Prostate gland (tissue), 2 donors: ENCODE measurements at regions not wholly inside any gene's neighbourhood (a gene's known extent, or its start where the extent isn't known, plus 50 kb on each side); places are given as distances from the start of the nearest gene placed in this dataset.

ENCODE experiments used
- DNase-seq: peaks from one replicate; pipeline ENCODE4 v3.0.0-alpha.2; 2019; ENCODE audit warnings: low spot score
- H3K27ac ChIP-seq, 2 donors: fragments of 200-600 bp; sonication (generic); 2 replicates each; pipeline ENCODE4 v1.5.1; 2017 to 2019
- H3K27me3 ChIP-seq: fragments of 200-600 bp; sonication (generic); replicated peaks from 2 replicates; pipeline ENCODE4 v1.5.1; 2019; ENCODE audit not compliant: insufficient read depth
- H3K36me3 ChIP-seq, 2 donors: fragments of 200-600 bp; sonication (generic); 1 replicate in 1 of 2; 2 replicates in 1 of 2; pipeline versions ENCODE4 v1.5.1 to v1.8.1; 2017 to 2019
- H3K4me1 ChIP-seq: fragments of 200-600 bp; sonication (generic); replicated peaks from 2 replicates; pipeline ENCODE4 v1.5.1; 2019
- H3K4me3 ChIP-seq, 2 donors: fragments of 200-600 bp; sonication (generic); 2 replicates each; pipeline ENCODE4 v1.5.1; 2017 to 2019
- H3K9me3 ChIP-seq: fragments of 200-600 bp; sonication (generic); 2 replicates; pipeline ENCODE4 v1.5.1; 2017
- POLR2A ChIP-seq: fragments of 450-650 bp; IDR thresholded peaks from one replicate; pipeline ENCODE4 v1.6.1; 2016; ENCODE audit warnings: antibody characterized with exemption, mild to moderate bottlenecking
- POLR2AphosphoS5 ChIP-seq: sonication (generic); formaldehyde crosslinking; IDR thresholded peaks from one replicate; pipeline ENCODE4 v1.6.1; 2017; ENCODE audit warnings: antibody characterized with exemption
- WGBS: methylation state at CpG from one replicate; pipeline ENCODE4 v1.1.5; 2018; 5-methylcytosine and 5-hydroxymethylcytosine counted together
- intact Hi-C: fragments of 100-400 bp; cut with DNase I; formaldehyde crosslinking; loops from one replicate; pipeline ENCODE4 v1.14.2; 2022
- TF ChIP-seq, protein P1 (sequence below), 4 experiments: fragments of 200-600 bp in 2 of 4; fragments of 450-650 bp in 2 of 4; sonication (generic) in 2 of 4; IDR thresholded peaks; 1 replicate in 3 of 4; 2 replicates in 1 of 4; pipeline ENCODE4 v1.5.1; 2016 to 2019; ENCODE audit warnings: antibody characterized with exemption in 4 of 4, mild to moderate bottlenecking in 2 of 4, moderate library complexity in 2 of 4

GRCh38 chr12:19039515-19039914, 90.0 kb upstream of the PLEKHA5 start:
- Histone ChIP-seq H3K9me3 (no peaks in the 10 kb centered on the region), H3K36me3 (no peaks in the 10 kb centered on the region), H3K4me3 (no peak overlapping the region), H3K27me3 (no peaks in the 10 kb centered on the region), H3K4me1 (no peaks in the 10 kb centered on the region), H3K27ac (no peak overlapping the region)
- TF ChIP-seq POLR2AphosphoS5 (no peak), POLR2A (no peak)
- TF ChIP-seq, protein P1, sequence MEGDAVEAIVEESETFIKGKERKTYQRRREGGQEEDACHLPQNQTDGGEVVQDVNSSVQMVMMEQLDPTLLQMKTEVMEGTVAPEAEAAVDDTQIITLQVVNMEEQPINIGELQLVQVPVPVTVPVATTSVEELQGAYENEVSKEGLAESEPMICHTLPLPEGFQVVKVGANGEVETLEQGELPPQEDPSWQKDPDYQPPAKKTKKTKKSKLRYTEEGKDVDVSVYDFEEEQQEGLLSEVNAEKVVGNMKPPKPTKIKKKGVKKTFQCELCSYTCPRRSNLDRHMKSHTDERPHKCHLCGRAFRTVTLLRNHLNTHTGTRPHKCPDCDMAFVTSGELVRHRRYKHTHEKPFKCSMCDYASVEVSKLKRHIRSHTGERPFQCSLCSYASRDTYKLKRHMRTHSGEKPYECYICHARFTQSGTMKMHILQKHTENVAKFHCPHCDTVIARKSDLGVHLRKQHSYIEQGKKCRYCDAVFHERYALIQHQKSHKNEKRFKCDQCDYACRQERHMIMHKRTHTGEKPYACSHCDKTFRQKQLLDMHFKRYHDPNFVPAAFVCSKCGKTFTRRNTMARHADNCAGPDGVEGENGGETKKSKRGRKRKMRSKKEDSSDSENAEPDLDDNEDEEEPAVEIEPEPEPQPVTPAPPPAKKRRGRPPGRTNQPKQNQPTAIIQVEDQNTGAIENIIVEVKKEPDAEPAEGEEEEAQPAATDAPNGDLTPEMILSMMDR (IDR thresholded peaks at IDR 0.05) = no peak
- intact Hi-C loops = no loop called here
- 27% methylated on average over 3 of the region's 3 CpGs for WGBS
- no peak for DNase-seq

- no peak for DNase-seq
- Histone ChIP-seq H3K4me3 (no peak overlapping the region), H3K9me3 (no peaks in the 10 kb centered on the region), H3K4me1 (no peaks in the 10 kb centered on the region), H3K27ac (no peak overlapping the region), H3K27me3 (no peaks in the 10 kb centered on the region), H3K36me3 (no peaks in the 10 kb centered on the region)
- intact Hi-C loops = no loop called here
- 89% methylated on average over 3 of the region's 3 CpGs for WGBS
- TF ChIP-seq, protein P1 (IDR thresholded peaks at IDR 0.05) = no peak
- no peak for TF ChIP-seq POLR2A
- TF ChIP-seq POLR2AphosphoS5 = no peak
Measured at GRCh38 chr12:19042221-19042620, 87.3 kb upstream of the PLEKHA5 start.

DNA sequence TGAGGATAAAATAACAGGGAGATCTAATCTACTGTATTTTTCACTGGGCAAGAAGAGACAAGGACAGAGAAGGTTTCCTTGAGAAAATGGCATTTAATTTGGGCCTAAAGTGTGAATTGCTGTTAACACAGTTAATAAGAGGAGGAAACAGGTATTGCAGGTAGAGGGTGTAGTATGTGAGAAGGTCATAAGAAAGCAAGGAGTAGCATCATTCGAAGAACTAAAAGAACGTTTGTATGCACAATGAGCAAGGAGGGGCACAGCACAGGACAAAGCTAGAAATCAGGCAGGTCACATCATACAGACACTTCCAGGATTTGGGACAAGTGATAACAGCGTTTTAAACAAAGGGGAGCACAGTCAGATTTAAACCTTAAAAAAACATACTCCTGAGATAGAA, 85.1 kb upstream of the PLEKHA5 start:
- 20% methylated on average over 3 of the region's 3 CpGs for WGBS
- H3K27ac ChIP-seq = no peak overlapping the region
- intact Hi-C loops = no loop called here
- TF ChIP-seq POLR2AphosphoS5 (no peak), POLR2A (no peak)
- TF ChIP-seq, protein P1 (IDR thresholded peaks at IDR 0.05) = no peak
- no peaks in the 10 kb centered on the region for H3K9me3 ChIP-seq
- DNase-seq = no peak
- no peaks in the 10 kb centered on the region for H3K36me3 ChIP-seq
- H3K4me1 ChIP-seq = no peaks in the 10 kb centered on the region
- H3K27me3 ChIP-seq = no peaks in the 10 kb centered on the region
- H3K4me3 ChIP-seq = no peak overlapping the region

DNA sequence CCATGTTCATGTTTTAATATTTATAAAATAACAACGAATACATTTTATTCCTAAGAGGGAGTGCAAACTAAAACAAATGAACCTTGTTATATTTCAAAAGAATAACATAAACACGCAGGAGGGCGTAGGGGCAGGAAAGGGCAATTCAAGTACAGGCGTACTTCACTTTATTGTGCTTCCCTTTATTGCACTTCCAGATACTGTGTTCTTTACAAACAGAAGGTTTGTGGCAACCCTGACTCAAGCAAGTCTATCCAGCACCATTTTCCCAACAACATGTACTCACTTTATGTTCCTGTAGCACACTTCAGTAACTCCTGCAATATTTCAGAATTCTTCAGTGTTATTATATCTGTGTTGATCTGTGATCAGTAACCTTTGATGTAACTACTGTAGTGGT, 84.6 kb upstream of the PLEKHA5 start:
- Histone ChIP-seq H3K27me3 (no peaks in the 10 kb centered on the region), H3K36me3 (no peaks in the 10 kb centered on the region), H3K27ac (no peak overlapping the region), H3K4me1 (no peaks in the 10 kb centered on the region), H3K4me3 (no peak overlapping the region), H3K9me3 (no peaks in the 10 kb centered on the region)
- DNase-seq = no peak
- 59% methylated on average over 4 of the region's 4 CpGs for WGBS
- intact Hi-C loops = no loop called here
- TF ChIP-seq POLR2AphosphoS5 (no peak), POLR2A (no peak)
- TF ChIP-seq, protein P1 (IDR thresholded peaks at IDR 0.05) = no peak

DNA sequence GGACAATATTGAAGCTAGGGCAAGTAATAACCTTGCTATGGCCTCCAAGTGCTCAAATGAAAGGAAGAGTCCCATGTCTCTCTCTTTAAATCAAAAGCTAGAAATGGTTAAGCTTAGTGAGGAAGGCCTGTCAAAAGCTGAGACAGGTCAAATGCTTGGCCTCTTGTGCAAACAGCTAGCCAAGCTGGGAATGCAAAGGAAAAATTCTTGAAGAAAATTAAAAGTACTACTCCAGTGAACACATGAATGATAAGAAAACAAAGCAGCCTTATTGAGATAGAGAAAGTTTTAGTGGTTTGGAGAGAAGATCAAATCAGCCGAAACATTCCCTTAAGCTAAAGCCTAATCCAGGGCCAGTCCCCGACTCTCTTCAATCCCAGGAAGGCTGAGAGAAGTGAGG, 84.1 kb upstream of the PLEKHA5 start:
- Histone ChIP-seq H3K36me3 (no peaks in the 10 kb centered on the region), H3K4me1 (no peaks in the 10 kb centered on the region), H3K9me3 (no peaks in the 10 kb centered on the region), H3K27ac (no peak overlapping the region), H3K27me3 (no peaks in the 10 kb centered on the region), H3K4me3 (no peak overlapping the region)
- DNase-seq = no peak
- intact Hi-C loops = no loop called here
- WGBS = 80% methylated on average over 2 of the region's 2 CpGs
- TF ChIP-seq, protein P1 (IDR thresholded peaks at IDR 0.05) = no peak
- TF ChIP-seq POLR2AphosphoS5 = no peak
- no peak for TF ChIP-seq POLR2A
